ENCODE measurements at regions not wholly inside any gene's neighbourhood (a gene's known extent, or its start where the extent isn't known, plus 50 kb on each side); places are given as distances from the start of the nearest gene placed in this dataset.
A peak's percentile ranks its signal among the peaks of the same experiment; 100 is the strongest.
"Not testable (repeated sequence)": the region's sequence is repeated elsewhere in the genome, so short reads cannot be mapped to it uniquely, and the experiment has no call there.

DNA sequence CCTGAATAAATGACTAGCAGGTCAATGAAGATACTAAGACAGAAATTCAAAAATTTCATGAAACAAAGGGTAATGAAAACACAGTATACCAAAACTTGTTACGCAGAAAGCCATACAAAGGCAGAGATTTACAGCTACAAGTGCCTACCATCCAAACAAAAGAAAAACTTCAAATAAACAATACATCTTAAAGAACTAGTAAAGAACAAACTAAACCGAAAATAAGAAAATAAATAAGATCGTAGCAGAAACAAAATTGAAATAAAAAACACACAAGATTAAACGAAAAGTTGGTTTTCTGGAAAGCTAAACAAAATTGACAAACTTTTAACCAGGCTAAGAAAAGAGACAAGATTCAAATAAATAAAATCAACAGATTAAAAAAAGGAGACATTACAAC is 51.5 kb downstream of the VPREB1 start:
- H3K36me3 ChIP-seq (ENCODE audit: control insufficient read depth, insufficient read depth, low read length); intact Hi-C loops (cut with micrococcal nuclease); H3K27me3 ChIP-seq (ENCODE audit: control insufficient read depth in 2 of 2, insufficient read depth in 2 of 2, low read length in 2 of 2); ATAC-seq; FAIRE-seq; in situ Hi-C loops (cut with MboI); H3K4me2 ChIP-seq (ENCODE audit: insufficient read depth, low read length); H3K4me3 ChIP-seq; CTCF ChIA-PET (ENCODE audit: low intra/inter-chr PET ratio); H4K20me1 ChIP-seq (replicated peaks; ENCODE audit: control insufficient read depth, insufficient read depth, low read length); H3K9me1 ChIP-seq (ENCODE audit: control insufficient read depth, insufficient read depth, low read length); DNase-seq (ENCODE audit: extremely low read depth in 1 of 4, low spot score in 3 of 4); BruUV-seq (replicated peaks); H3K27ac ChIP-seq (ENCODE audit: extremely low read depth, low read depth, low read length); H2AFZ ChIP-seq (ENCODE audit: low read depth, low read length); H3K9me3 ChIP-seq (replicated peaks; ENCODE audit: control insufficient read depth, insufficient read depth, low read depth, low read length); POLR2A ChIA-PET; H3K9ac ChIP-seq (ENCODE audit: insufficient read depth in 1 of 2, low read depth in 2 of 2, low read length in 2 of 2): not testable (repeated sequence)
- TF ChIP-seq, protein P1, sequence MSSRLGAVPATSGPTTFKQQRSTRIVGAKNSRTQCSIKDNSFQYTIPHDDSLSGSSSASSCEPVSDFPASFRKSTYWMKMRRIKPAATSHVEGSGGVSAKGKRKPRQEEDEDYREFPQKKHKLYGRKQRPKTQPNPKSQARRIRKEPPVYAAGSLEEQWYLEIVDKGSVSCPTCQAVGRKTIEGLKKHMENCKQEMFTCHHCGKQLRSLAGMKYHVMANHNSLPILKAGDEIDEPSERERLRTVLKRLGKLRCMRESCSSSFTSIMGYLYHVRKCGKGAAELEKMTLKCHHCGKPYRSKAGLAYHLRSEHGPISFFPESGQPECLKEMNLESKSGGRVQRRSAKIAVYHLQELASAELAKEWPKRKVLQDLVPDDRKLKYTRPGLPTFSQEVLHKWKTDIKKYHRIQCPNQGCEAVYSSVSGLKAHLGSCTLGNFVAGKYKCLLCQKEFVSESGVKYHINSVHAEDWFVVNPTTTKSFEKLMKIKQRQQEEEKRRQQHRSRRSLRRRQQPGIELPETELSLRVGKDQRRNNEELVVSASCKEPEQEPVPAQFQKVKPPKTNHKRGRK (tag; IDR thresholded peaks at IDR 0.05), result 0 out of 2 replicates have a peak, but pooled peaks have one; percentile 16
- TF ChIP-seq NFE2L1 (tag; IDR thresholded peaks at IDR 0.05; ENCODE audit: borderline replicate concordance, low read depth) (0 out of 2 replicates have a peak, but pooled peaks have one; percentile 9), NCOA4 (IDR thresholded peaks at IDR 0.05; ENCODE audit: partially characterized antibody) (peak; percentile 55), LARP7 (IDR thresholded peaks at IDR 0.05) (0 out of 2 replicates have a peak, but pooled peaks have one; percentile 62)
- TF ChIP-seq, protein P2, sequence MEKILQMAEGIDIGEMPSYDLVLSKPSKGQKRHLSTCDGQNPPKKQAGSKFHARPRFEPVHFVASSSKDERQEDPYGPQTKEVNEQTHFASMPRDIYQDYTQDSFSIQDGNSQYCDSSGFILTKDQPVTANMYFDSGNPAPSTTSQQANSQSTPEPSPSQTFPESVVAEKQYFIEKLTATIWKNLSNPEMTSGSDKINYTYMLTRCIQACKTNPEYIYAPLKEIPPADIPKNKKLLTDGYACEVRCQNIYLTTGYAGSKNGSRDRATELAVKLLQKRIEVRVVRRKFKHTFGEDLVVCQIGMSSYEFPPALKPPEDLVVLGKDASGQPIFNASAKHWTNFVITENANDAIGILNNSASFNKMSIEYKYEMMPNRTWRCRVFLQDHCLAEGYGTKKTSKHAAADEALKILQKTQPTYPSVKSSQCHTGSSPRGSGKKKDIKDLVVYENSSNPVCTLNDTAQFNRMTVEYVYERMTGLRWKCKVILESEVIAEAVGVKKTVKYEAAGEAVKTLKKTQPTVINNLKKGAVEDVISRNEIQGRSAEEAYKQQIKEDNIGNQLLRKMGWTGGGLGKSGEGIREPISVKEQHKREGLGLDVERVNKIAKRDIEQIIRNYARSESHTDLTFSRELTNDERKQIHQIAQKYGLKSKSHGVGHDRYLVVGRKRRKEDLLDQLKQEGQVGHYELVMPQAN (IDR thresholded peaks at IDR 0.05; ENCODE audit: borderline replicate concordance), result 0 out of 2 replicates have a peak, but pooled peaks have one; percentile 26
- H3K4me1 ChIP-seq (replicated peaks in 1 of 2; ENCODE audit: control insufficient read depth in 2 of 2, insufficient read depth in 2 of 2, low read length in 2 of 2), result peaks cover 0 to 25% of the 10 kb centered on the region in 2 experiments; a peak in 4 of 5 replicates
- WGBS (ENCODE audit: insufficient coverage, low coverage, missing lambda C conversion rate), result 47% methylated on average over 4 of the region's 4 CpGs
- peaks cover 29% of the 10 kb centered on the region for H3K79me2 ChIP-seq (ENCODE audit: control insufficient read depth, insufficient read depth, low read length)
